Gastroesophageal sphincter (tissue), 4 donors: ENCODE measurements at regions not wholly inside any gene's neighbourhood (a gene's known extent, or its start where the extent isn't known, plus 50 kb on each side); places are given as distances from the start of the nearest gene placed in this dataset.
A peak's percentile ranks its signal among the peaks of the same experiment; 100 is the strongest.

ENCODE experiments used
- ATAC-seq: fragments of 150-250 bp; one replicate; pipeline ENCODE4 v1.9.1; 2016; ENCODE audit warnings: mild to moderate bottlenecking, moderate library complexity
- H3K27ac ChIP-seq, 4 donors: fragments of 200-600 bp; sonication (generic) in 3 of 4; 1 replicate in 3 of 4; 2 replicates in 1 of 4; pipeline ENCODE4 v1.5.1; 2016 to 2019
- H3K27me3 ChIP-seq: fragments of 200-600 bp; sonication (generic); one replicate; pipeline ENCODE4 v1.5.1; 2019
- H3K36me3 ChIP-seq, 2 donors: fragments of 200-600 bp; sonication (generic); one replicate each; pipeline ENCODE4 v1.5.1; 2019; ENCODE audit warnings: control low read depth in 1 of 2
- H3K4me1 ChIP-seq, 3 donors: fragments of 200-600 bp; sonication (generic); 1 replicate in 2 of 3; 2 replicates in 1 of 3; pipeline ENCODE4 v1.5.1; 2016 to 2019; ENCODE audit warnings: control low read depth in 2 of 3
- H3K4me3 ChIP-seq, 2 donors: fragments of 200-600 bp; sonication (generic); one replicate each; pipeline ENCODE4 v1.5.1; 2019; ENCODE audit warnings: mild to moderate bottlenecking in 1 of 2, moderate library complexity in 1 of 2
- H3K9me3 ChIP-seq, 3 donors: fragments of 200-600 bp; sonication (generic); one replicate each; pipeline ENCODE4 v1.5.1; 2017 to 2019; ENCODE audit warnings: control low read depth in 2 of 3
- CTCF ChIP-seq, 4 experiments: fragments of 200-600 bp in 2 of 4; fragments of 450-650 bp in 2 of 4; sonication (generic) in 1 of 4; IDR thresholded peaks; one replicate each; pipeline ENCODE4 v1.5.1; 2017 to 2019; ENCODE audit warnings: antibody characterized with exemption in 4 of 4, mild to moderate bottlenecking in 2 of 4, moderate library complexity in 2 of 4
- EP300 ChIP-seq: sonication (generic); formaldehyde crosslinking; IDR thresholded peaks from one replicate; pipeline ENCODE4 v1.6.1; 2017; ENCODE audit warnings: antibody characterized with exemption, mild to moderate bottlenecking
- POLR2A ChIP-seq, 2 donors: fragments of 450-650 bp; IDR thresholded peaks; one replicate each; pipeline ENCODE4 v1.6.1; 2017; ENCODE audit warnings: antibody characterized with exemption in 2 of 2, mild to moderate bottlenecking in 2 of 2, moderate library complexity in 1 of 2
- POLR2AphosphoS5 ChIP-seq: sonication (generic); formaldehyde crosslinking; IDR thresholded peaks from one replicate; pipeline ENCODE4 v1.6.1; 2017; ENCODE audit warnings: antibody characterized with exemption
- WGBS, 2 donors: methylation state at CpG; one replicate each; pipeline ENCODE4 v1.1.5; 2018; ENCODE audit warnings: low coverage in 1 of 2; 5-methylcytosine and 5-hydroxymethylcytosine counted together

- no peak overlapping the region for H3K27ac ChIP-seq
- no peaks in the 10 kb centered on the region for H3K4me1 ChIP-seq
- H3K36me3 ChIP-seq: no peaks in the 10 kb centered on the region
- TF ChIP-seq POLR2AphosphoS5: no peak
- no peak for TF ChIP-seq EP300
- no peak for TF ChIP-seq POLR2A (IDR thresholded peaks at IDR 0.05)
- TF ChIP-seq CTCF (IDR thresholded peaks at IDR 0.05): no peak
- no peak overlapping the region for H3K4me3 ChIP-seq
- 81 to 82% methylated on average over 3 of the region's 3 CpGs for WGBS, 2 donors
- no peaks in the 10 kb centered on the region for H3K27me3 ChIP-seq
- H3K9me3 ChIP-seq: no peaks in the 10 kb centered on the region
- no peak for ATAC-seq
Observed at GRCh38 chr16:64092271-64092670, 1029.6 kb downstream of the CDH11 start.

DNA sequence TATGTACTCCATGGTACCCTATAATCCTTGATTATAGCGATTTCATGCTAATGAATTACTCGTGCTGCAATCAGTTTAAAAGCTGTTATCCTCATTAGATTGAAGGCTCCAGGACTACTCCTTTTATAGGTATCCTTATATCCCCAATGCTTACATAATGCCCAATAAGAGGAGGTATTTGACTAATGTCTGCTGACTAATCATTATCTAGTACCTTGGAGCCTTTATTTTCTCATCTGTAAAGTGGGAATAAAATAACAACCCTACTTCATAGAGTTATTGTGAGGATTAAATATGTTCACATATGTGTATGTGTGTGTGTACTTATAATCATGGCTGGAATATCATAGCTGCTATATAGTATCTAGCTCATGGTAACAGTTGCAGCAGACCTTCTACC, 1031.5 kb downstream of the CDH11 start:
- H3K4me1 ChIP-seq: no peaks in the 10 kb centered on the region
- no peaks in the 10 kb centered on the region for H3K9me3 ChIP-seq
- H3K36me3 ChIP-seq: no peaks in the 10 kb centered on the region
- WGBS, 2 donors: 66 to 74% methylated on average over 2 of the region's 2 CpGs
- no peak for ATAC-seq
- TF ChIP-seq POLR2A (IDR thresholded peaks at IDR 0.05) (no peak), POLR2AphosphoS5 (no peak)
- no peak overlapping the region for H3K4me3 ChIP-seq
- no peak overlapping the region for H3K27ac ChIP-seq
- no peaks in the 10 kb centered on the region for H3K27me3 ChIP-seq

GRCh38 chr16:64089697-64090096, 1032.2 kb downstream of the CDH11 start:
- ATAC-seq: no peak
- H3K27me3 ChIP-seq: no peaks in the 10 kb centered on the region

GRCh38 chr16:64088838-64089237, 1033.0 kb downstream of the CDH11 start:
- no peak overlapping the region for H3K4me3 ChIP-seq

More at GRCh38 chr16:64089697-64090096, 1032.2 kb downstream of the CDH11 start:
- Histone ChIP-seq H3K4me1 (no peaks in the 10 kb centered on the region), H3K36me3 (no peaks in the 10 kb centered on the region), H3K9me3 (no peaks in the 10 kb centered on the region), H3K4me3 (no peak overlapping the region), H3K27ac (no peak overlapping the region)
- TF ChIP-seq CTCF (IDR thresholded peaks at IDR 0.05): peak in 2 of 4 experiments; percentile 8 to 47
- no peak for TF ChIP-seq POLR2AphosphoS5

DNA sequence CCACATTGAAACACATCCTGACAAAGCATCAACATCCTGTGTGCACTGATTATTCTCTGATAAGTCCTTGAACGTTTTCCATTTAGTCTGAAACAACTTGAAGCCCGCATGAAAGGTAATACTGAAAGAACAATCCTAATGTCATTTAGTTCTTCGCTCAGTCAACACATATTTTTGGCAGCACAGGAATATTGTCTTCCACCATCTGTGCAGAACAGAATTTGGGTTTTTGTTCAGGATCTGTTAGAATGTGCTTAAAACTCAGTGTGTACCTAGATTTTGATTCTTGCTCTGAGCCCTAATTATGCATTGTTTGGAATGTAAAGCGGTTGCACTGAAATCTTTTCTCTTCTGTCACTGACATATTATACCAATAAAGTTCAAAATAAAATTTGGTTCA, 1036.6 kb downstream of the CDH11 start:
- ATAC-seq: no peak
- Histone ChIP-seq H3K27ac (no peak overlapping the region), H3K27me3 (no peaks in the 10 kb centered on the region), H3K9me3 (no peaks in the 10 kb centered on the region), H3K36me3 (no peaks in the 10 kb centered on the region), H3K4me3 (no peak overlapping the region), H3K4me1 (no peaks in the 10 kb centered on the region)
- TF ChIP-seq POLR2A (IDR thresholded peaks at IDR 0.05) (no peak), CTCF (IDR thresholded peaks at IDR 0.05) (no peak), EP300 (no peak), POLR2AphosphoS5 (no peak)
- WGBS, 2 donors: 70 to 83% methylated on average over 4 of the region's 4 CpGs

More at GRCh38 chr16:64088838-64089237, 1033.0 kb downstream of the CDH11 start:
- no peaks in the 10 kb centered on the region for H3K9me3 ChIP-seq
- WGBS, 2 donors: 81 to 94% methylated on average over 3 to 5 of the region's 5 CpGs
- ATAC-seq: no peak
- no peak overlapping the region for H3K27ac ChIP-seq
- no peaks in the 10 kb centered on the region for H3K4me1 ChIP-seq
- H3K27me3 ChIP-seq: no peaks in the 10 kb centered on the region
- TF ChIP-seq CTCF (IDR thresholded peaks at IDR 0.05) (no peak), POLR2A (IDR thresholded peaks at IDR 0.05) (no peak), EP300 (no peak), POLR2AphosphoS5 (no peak)
- no peaks in the 10 kb centered on the region for H3K36me3 ChIP-seq

GRCh38 chr16:64084706-64085105, 1037.2 kb downstream of the CDH11 start:
- no peaks in the 10 kb centered on the region for H3K36me3 ChIP-seq
- TF ChIP-seq POLR2AphosphoS5: no peak
- no peak for TF ChIP-seq POLR2A (IDR thresholded peaks at IDR 0.05)
- no peak for TF ChIP-seq EP300
- TF ChIP-seq CTCF (IDR thresholded peaks at IDR 0.05): no peak
- no peak overlapping the region for H3K4me3 ChIP-seq
- 74 to 81% methylated on average over 2 to 3 of the region's 3 CpGs for WGBS, 2 donors
- ATAC-seq: no peak
- H3K27ac ChIP-seq: no peak overlapping the region
- H3K9me3 ChIP-seq: no peaks in the 10 kb centered on the region
- H3K27me3 ChIP-seq: no peaks in the 10 kb centered on the region
- H3K4me1 ChIP-seq: no peaks in the 10 kb centered on the region
